ENCODE measurements at regions not wholly inside any gene's neighbourhood (a gene's known extent, or its start where the extent isn't known, plus 50 kb on each side); places are given as distances from the start of the nearest gene placed in this dataset.
"Not testable (repeated sequence)": the region's sequence is repeated elsewhere in the genome, so short reads cannot be mapped to it uniquely, and the experiment has no call there.

- DNase-seq (ENCODE audit: extremely low read depth in 1 of 11, low read depth in 9 of 11, low spot score in 4 of 11), result no peak
These were observed 225.3 kb upstream of the COX10 start for GRCh38 chr17:13843862-13844635.

- no peak for DNase-seq (ENCODE audit: extremely low read depth in 1 of 11, low read depth in 9 of 11, low spot score in 4 of 11)
These were observed 217.4 kb upstream of the COX10 start for GRCh38 chr17:13851889-13852288.

- DNase-seq (ENCODE audit: extremely low read depth in 1 of 11, low read depth in 9 of 11, low spot score in 4 of 11), result not testable (repeated sequence)
These were observed 213.6 kb upstream of the COX10 start for GRCh38 chr17:13855730-13856129.

GRCh38 chr17:13862346-13862745 is 207.0 kb upstream of the COX10 start:
- no peak for DNase-seq (ENCODE audit: extremely low read depth in 1 of 11, low read depth in 9 of 11, low spot score in 4 of 11)

- no peak for DNase-seq (ENCODE audit: extremely low read depth in 1 of 11, low read depth in 9 of 11, low spot score in 4 of 11)
These were observed 205.9 kb upstream of the COX10 start for GRCh38 chr17:13863436-13863835.

- DNase-seq (ENCODE audit: extremely low read depth in 1 of 11, low read depth in 9 of 11, low spot score in 4 of 11), result no peak
These were observed 204.8 kb upstream of the COX10 start for GRCh38 chr17:13864521-13864920.

GRCh38 chr17:13865650-13866049 is 203.7 kb upstream of the COX10 start:
- DNase-seq (ENCODE audit: extremely low read depth in 1 of 11, low read depth in 9 of 11, low spot score in 4 of 11), result peak in 9 of 11 donors; percentile 8 to 49 (median 31)

- DNase-seq (ENCODE audit: extremely low read depth in 1 of 11, low read depth in 9 of 11, low spot score in 4 of 11), result no peak
These were observed 199.9 kb upstream of the COX10 start for GRCh38 chr17:13869331-13869940.

GRCh38 chr17:13871261-13871660 is 198.0 kb upstream of the COX10 start:
- no peak for DNase-seq (ENCODE audit: extremely low read depth in 1 of 11, low read depth in 9 of 11, low spot score in 4 of 11)

- no peak for DNase-seq (ENCODE audit: extremely low read depth in 1 of 11, low read depth in 9 of 11, low spot score in 4 of 11)
These were observed 195.2 kb upstream of the COX10 start for GRCh38 chr17:13874134-13874533.

- no peak for DNase-seq (ENCODE audit: extremely low read depth in 1 of 11, low read depth in 9 of 11, low spot score in 4 of 11)
These were observed 194.5 kb upstream of the COX10 start for GRCh38 chr17:13874817-13875216.

GRCh38 chr17:13879961-13880466 is 189.3 kb upstream of the COX10 start:
- no peak for DNase-seq (ENCODE audit: extremely low read depth in 1 of 11, low read depth in 9 of 11, low spot score in 4 of 11)

- DNase-seq (ENCODE audit: extremely low read depth in 1 of 11, low read depth in 9 of 11, low spot score in 4 of 11), result no peak
These were observed 185.6 kb upstream of the COX10 start for GRCh38 chr17:13883659-13884058.

- no peak for DNase-seq (ENCODE audit: extremely low read depth in 1 of 11, low read depth in 9 of 11, low spot score in 4 of 11)
These were observed 185.0 kb upstream of the COX10 start for GRCh38 chr17:13884347-13884746.

- DNase-seq (ENCODE audit: extremely low read depth in 1 of 11, low read depth in 9 of 11, low spot score in 4 of 11), result no peak
These were observed 183.8 kb upstream of the COX10 start for GRCh38 chr17:13885550-13885949.

GRCh38 chr17:13885953-13886889 is 183.1 kb upstream of the COX10 start:
- no peak for DNase-seq (ENCODE audit: extremely low read depth in 1 of 11, low read depth in 9 of 11, low spot score in 4 of 11)

- peak in 2 of 11 donors; percentile 10 to 22 for DNase-seq (ENCODE audit: extremely low read depth in 1 of 11, low read depth in 9 of 11, low spot score in 4 of 11)
These were observed 181.2 kb upstream of the COX10 start for GRCh38 chr17:13888056-13888609.

- not testable (repeated sequence) for DNase-seq (ENCODE audit: extremely low read depth in 1 of 11, low read depth in 9 of 11, low spot score in 4 of 11)
These were observed 160.3 kb upstream of the COX10 start for GRCh38 chr17:13908971-13909370.

GRCh38 chr17:13909901-13910519 is 159.3 kb upstream of the COX10 start:
- no peak for DNase-seq (ENCODE audit: extremely low read depth in 1 of 11, low read depth in 9 of 11, low spot score in 4 of 11)
